Lung (tissue), 11 donors: ENCODE measurements at regions not wholly inside any gene's neighbourhood (a gene's known extent, or its start where the extent isn't known, plus 50 kb on each side); places are given as distances from the start of the nearest gene placed in this dataset.

ENCODE experiments used
- ATAC-seq: fragments of 200-7000 bp; cut with Tn5 transposase; one replicate; pipeline ENCODE4 v1.9.1; 2020; ENCODE audit warnings: moderate number of reproducible peaks; ENCODE audit not compliant: insufficient read depth, low FRiP score
- DNase-seq, 3 donors: peaks; one replicate each; pipeline ENCODE4 v3.0.0-alpha.2; 2013 to 2017
- H3K27ac ChIP-seq, 2 donors: one replicate each; pipeline ENCODE4 v1.5.1; 2013; ENCODE audit warnings: mild to moderate bottlenecking in 2 of 2, moderate library complexity in 2 of 2, control low read depth in 1 of 2, inconsistent platforms in 1 of 2, low read depth in 1 of 2, low read length in 1 of 2
- H3K27me3 ChIP-seq, 3 donors: one replicate each; pipeline ENCODE4 v1.5.1; 2013; ENCODE audit warnings: low read length in 2 of 3; ENCODE audit not compliant: control insufficient read depth in 3 of 3, insufficient read depth in 3 of 3
- H3K36me3 ChIP-seq, 4 donors: one replicate each; pipeline ENCODE4 v1.5.1; 2013; ENCODE audit warnings: low read length in 4 of 4, mild to moderate bottlenecking in 1 of 4, moderate library complexity in 1 of 4; ENCODE audit not compliant: control insufficient read depth in 4 of 4, insufficient read depth in 4 of 4
- H3K4me1 ChIP-seq, 5 donors: one replicate each; pipeline ENCODE4 v1.5.1; 2013; ENCODE audit warnings: low read length in 5 of 5, mild to moderate bottlenecking in 2 of 5, moderate library complexity in 1 of 5; ENCODE audit not compliant: control insufficient read depth in 5 of 5, insufficient read depth in 5 of 5
- H3K4me3 ChIP-seq: one replicate; pipeline ENCODE4 v1.5.1; 2013; ENCODE audit warnings: mild to moderate bottlenecking, control low read depth, moderate library complexity
- H3K9ac ChIP-seq, 2 donors: one replicate each; pipeline ENCODE4 v1.5.1; 2013; ENCODE audit warnings: low read length in 2 of 2, control low read depth in 1 of 2; ENCODE audit not compliant: insufficient read depth in 1 of 2
- H3K9me3 ChIP-seq, 4 donors: one replicate each; pipeline ENCODE4 v1.5.1; 2013; ENCODE audit warnings: low read length in 3 of 4, mild to moderate bottlenecking in 1 of 4, moderate library complexity in 1 of 4; ENCODE audit not compliant: control insufficient read depth in 4 of 4, insufficient read depth in 3 of 4
- CTCF ChIP-seq: IDR thresholded peaks from 2 replicates; pipeline ENCODE4 v1.5.1; 2012; ENCODE audit warnings: mild to moderate bottlenecking; ENCODE audit errors: control extremely low read depth, extremely low read depth
- WGBS, 2 donors: extraction: QIAGEN DNeasy Blood & Tissue Kit; methylation state at CpG; one replicate each; pipeline ENCODE4 v1.1.7; 2013; 5-methylcytosine and 5-hydroxymethylcytosine counted together
- donor health status: control.
- donor health status: control.
- donor health status: Bipolar disorder and iron deficiency.
- donor health status: healthy.
- donor health status: DM: yes; HTN: yes; CAD: no.

GRCh38 chr15:81853150-81853748 is 192.6 kb downstream of the MEX3B start:
- Histone ChIP-seq H3K9ac (no peak overlapping the region), H3K4me3 (no peak overlapping the region), H3K27ac (no peak overlapping the region), H3K9me3 (no peaks in the 10 kb centered on the region), H3K27me3 (peaks cover 0 to 6% (median 0%) of the 10 kb centered on the region in 3 donors), H3K4me1 (no peaks in the 10 kb centered on the region), H3K36me3 (no peaks in the 10 kb centered on the region)
- WGBS, 2 donors = 90 to 94% methylated on average over 3 of the region's 3 CpGs
- ATAC-seq (no peak), DNase-seq (no peak)
- TF ChIP-seq CTCF = no peak

GRCh38 chr15:81852411-81853149 is 193.2 kb downstream of the MEX3B start:
- no peak overlapping the region for H3K27ac ChIP-seq
- peak in 2 of 3 donors; percentile 27 to 40 for DNase-seq
- no peak overlapping the region for H3K9ac ChIP-seq
- H3K4me3 ChIP-seq = no peak overlapping the region
- H3K36me3 ChIP-seq = no peaks in the 10 kb centered on the region
- TF ChIP-seq CTCF = no peak
- WGBS, 2 donors = 70 to 83% methylated on average over 5 of the region's 5 CpGs
- no peak for ATAC-seq
- no peaks in the 10 kb centered on the region for H3K9me3 ChIP-seq
- peaks cover 0 to 6% (median 0%) of the 10 kb centered on the region in 3 donors for H3K27me3 ChIP-seq
- H3K4me1 ChIP-seq = no peaks in the 10 kb centered on the region

GRCh38 chr15:81851757-81852156 is 194.1 kb downstream of the MEX3B start:
- 72 to 87% methylated on average over 7 of the region's 7 CpGs for WGBS, 2 donors
- Histone ChIP-seq H3K4me1 (no peaks in the 10 kb centered on the region), H3K9ac (no peak overlapping the region), H3K4me3 (no peak overlapping the region), H3K36me3 (no peaks in the 10 kb centered on the region), H3K9me3 (no peaks in the 10 kb centered on the region), H3K27ac (no peak overlapping the region), H3K27me3 (peaks cover 0 to 6% (median 0%) of the 10 kb centered on the region in 3 donors)
- ATAC-seq (no peak), DNase-seq (no peak)
- no peak for TF ChIP-seq CTCF
